AG04449 (cell line): ENCODE measurements at regions not wholly inside any gene's neighbourhood (a gene's known extent, or its start where the extent isn't known, plus 50 kb on each side); places are given as distances from the start of the nearest gene placed in this dataset.

Source experiments
- CTCF ChIA-PET: fragments of 350-600 bp; formaldehyde crosslinking; extraction: SDS; loops from one replicate; lab custom pipeline; 2021; ENCODE audit warnings: antibody characterized with exemption; lab: Yijun Ruan, JAX
- POLR2A ChIA-PET: fragments of 400-600, 350-600 bp; formaldehyde crosslinking; extraction: SDS; loops from one replicate; lab custom pipeline; 2020; ENCODE audit warnings: antibody characterized with exemption, inconsistent platforms; lab: Yijun Ruan, JAX
- DNase-seq: peaks from one replicate; pipeline ENCODE4 v3.0.0-alpha.2; 2010; ENCODE audit warnings: low read depth, low spot score
- H3K4me3 ChIP-seq: 2 replicates; pipeline ENCODE4 v1.5.1; 2011; ENCODE audit warnings: low read depth, mild to moderate bottlenecking, control low read depth, low read length
- CTCF ChIP-seq: IDR thresholded peaks from one replicate; pipeline ENCODE4 v1.5.1; 2011; ENCODE audit warnings: mild to moderate bottlenecking, moderate library complexity, low read length, control low read depth, inconsistent platforms; ENCODE audit not compliant: insufficient read depth; ENCODE audit errors: missing control alignments

- no peak overlapping the region for H3K4me3 ChIP-seq
- no peak for DNase-seq
- ChIA-PET CTCF (no interaction called here), POLR2A (no interaction called here)
- no peak for TF ChIP-seq CTCF
Observed at GRCh38 chr6:9086331-9086730, 651.0 kb upstream of the SLC35B3 start.

- no peak overlapping the region for H3K4me3 ChIP-seq
- no peak for TF ChIP-seq CTCF
- no peak for DNase-seq
- CTCF ChIA-PET, result no interaction called here
- POLR2A ChIA-PET, result no interaction called here
Observed at GRCh38 chr6:9085709-9086070, 650.3 kb upstream of the SLC35B3 start.

- DNase-seq, result no peak
- ChIA-PET CTCF (no interaction called here), POLR2A (no interaction called here)
- TF ChIP-seq CTCF, result no peak
- no peak overlapping the region for H3K4me3 ChIP-seq
Observed at GRCh38 chr6:9085054-9085708, 649.8 kb upstream of the SLC35B3 start.

GRCh38 chr6:9083108-9083507 lies 647.8 kb upstream of the SLC35B3 start:
- TF ChIP-seq CTCF, result no peak
- CTCF ChIA-PET, result no interaction called here
- POLR2A ChIA-PET, result no interaction called here

GRCh38 chr6:9066726-9067125 lies 631.4 kb upstream of the SLC35B3 start:
- TF ChIP-seq CTCF, result no peak
- POLR2A ChIA-PET, result no interaction called here
- no peak overlapping the region for H3K4me3 ChIP-seq
- CTCF ChIA-PET, result no interaction called here
- DNase-seq, result no peak

More at GRCh38 chr6:9083108-9083507, 647.8 kb upstream of the SLC35B3 start:
- H3K4me3 ChIP-seq, result no peak overlapping the region
- DNase-seq, result no peak

- no peak for TF ChIP-seq CTCF
- ChIA-PET CTCF (no interaction called here), POLR2A (no interaction called here)
- no peak overlapping the region for H3K4me3 ChIP-seq
- DNase-seq, result no peak
Observed at GRCh38 chr6:9064156-9064555, 628.8 kb upstream of the SLC35B3 start.
